ENCODE measurements at regions not wholly inside any gene's neighbourhood (a gene's known extent, or its start where the extent isn't known, plus 50 kb on each side); places are given as distances from the start of the nearest gene placed in this dataset.

DNA sequence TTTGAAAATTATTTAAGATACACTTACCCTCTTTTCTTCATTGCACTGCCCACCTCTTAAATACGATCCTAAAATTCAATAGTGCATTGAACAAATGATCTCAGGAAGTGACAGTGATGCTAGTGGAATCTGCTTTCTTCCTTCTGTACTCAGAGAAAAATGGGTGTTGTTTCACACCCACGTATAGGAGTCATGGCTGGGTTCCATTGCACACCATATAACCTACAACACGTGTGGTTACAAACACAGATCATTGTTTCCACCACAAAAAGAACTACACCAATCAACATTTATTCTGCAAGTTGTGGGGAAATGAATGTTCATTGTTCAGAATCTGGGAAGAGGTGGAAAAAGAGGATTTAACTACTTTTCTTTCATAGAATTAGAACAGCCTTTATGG, 275.9 kb downstream of the MAN2A1 start:
- ChIA-PET CTCF (ENCODE audit: unreplicated experiment) (no interaction called here), POLR2A (interaction anchor here (0.6 kb wide), 1 partner anchor 1202 kb away, joined by 3 read pairs; no protein-coding TSS in a partner anchor)
- Histone ChIP-seq H3K4me1 (ENCODE audit: insufficient read depth, low read length, poor library complexity, severe bottlenecking) (no peaks in the 10 kb centered on the region), H4K20me1 (ENCODE audit: insufficient read depth, low read length) (no peaks in the 10 kb centered on the region), H2AFZ (ENCODE audit: low read length) (no peak overlapping the region), H3K79me2 (ENCODE audit: insufficient read depth, low read depth, low read length) (no peaks in the 10 kb centered on the region), H3K4me3 (ENCODE audit: low read depth, low read length, poor library complexity, severe bottlenecking) (no peak overlapping the region), H3K9me2 (ENCODE audit: insufficient read depth, low read length) (no peaks in the 10 kb centered on the region), H3K4me2 (ENCODE audit: low read length) (no peak overlapping the region), H3K9me3 (ENCODE audit: low read length) (no peaks in the 10 kb centered on the region), H3K27ac (ENCODE audit: low read depth, low read length, poor library complexity, severe bottlenecking) (no peak overlapping the region), H3K36me3 (ENCODE audit: insufficient read depth, low read length) (no peaks in the 10 kb centered on the region)
- intact Hi-C loops (cut with micrococcal nuclease; ENCODE audit: unreplicated experiment), result no loop called here
- no peak for DNase-seq (ENCODE audit: low spot score)
- TF ChIP-seq, protein P1, sequence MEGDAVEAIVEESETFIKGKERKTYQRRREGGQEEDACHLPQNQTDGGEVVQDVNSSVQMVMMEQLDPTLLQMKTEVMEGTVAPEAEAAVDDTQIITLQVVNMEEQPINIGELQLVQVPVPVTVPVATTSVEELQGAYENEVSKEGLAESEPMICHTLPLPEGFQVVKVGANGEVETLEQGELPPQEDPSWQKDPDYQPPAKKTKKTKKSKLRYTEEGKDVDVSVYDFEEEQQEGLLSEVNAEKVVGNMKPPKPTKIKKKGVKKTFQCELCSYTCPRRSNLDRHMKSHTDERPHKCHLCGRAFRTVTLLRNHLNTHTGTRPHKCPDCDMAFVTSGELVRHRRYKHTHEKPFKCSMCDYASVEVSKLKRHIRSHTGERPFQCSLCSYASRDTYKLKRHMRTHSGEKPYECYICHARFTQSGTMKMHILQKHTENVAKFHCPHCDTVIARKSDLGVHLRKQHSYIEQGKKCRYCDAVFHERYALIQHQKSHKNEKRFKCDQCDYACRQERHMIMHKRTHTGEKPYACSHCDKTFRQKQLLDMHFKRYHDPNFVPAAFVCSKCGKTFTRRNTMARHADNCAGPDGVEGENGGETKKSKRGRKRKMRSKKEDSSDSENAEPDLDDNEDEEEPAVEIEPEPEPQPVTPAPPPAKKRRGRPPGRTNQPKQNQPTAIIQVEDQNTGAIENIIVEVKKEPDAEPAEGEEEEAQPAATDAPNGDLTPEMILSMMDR (conservative IDR thresholded peaks at IDR 0.05; ENCODE audit: low read length), result no peak
- no peak for TF ChIP-seq EZH2phosphoT487 (IDR thresholded peaks at IDR 0.05; ENCODE audit: borderline replicate concordance, low read depth, low read length)
- no TSS peak for BruUV-seq (replicated peaks)

DNA sequence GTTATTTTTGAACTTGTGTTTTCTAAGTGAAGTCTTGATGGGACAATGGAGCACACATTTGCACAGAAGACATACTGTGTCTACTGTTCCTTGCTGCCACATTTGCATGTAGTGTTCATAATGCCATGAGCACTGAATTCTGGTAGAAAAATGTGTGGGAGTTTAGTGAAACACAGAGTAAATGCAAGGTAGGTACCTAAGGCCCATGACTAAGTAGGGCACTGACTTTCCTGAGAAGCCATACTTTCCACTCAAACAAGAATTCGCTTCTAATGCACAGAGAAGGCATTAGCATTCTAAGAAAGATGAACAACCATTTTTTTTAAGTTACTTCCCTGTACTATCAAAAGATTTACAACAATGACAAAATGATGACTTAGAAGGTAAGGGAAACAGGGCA, 282.2 kb downstream of the MAN2A1 start:
- no TSS peak for BruUV-seq (replicated peaks)
- intact Hi-C loops (cut with micrococcal nuclease; ENCODE audit: unreplicated experiment), result no loop called here
- Histone ChIP-seq H4K20me1 (ENCODE audit: insufficient read depth, low read length) (no peaks in the 10 kb centered on the region), H3K4me1 (ENCODE audit: insufficient read depth, low read length, poor library complexity, severe bottlenecking) (no peaks in the 10 kb centered on the region), H3K27ac (ENCODE audit: low read depth, low read length, poor library complexity, severe bottlenecking) (no peak overlapping the region), H3K4me3 (ENCODE audit: low read depth, low read length, poor library complexity, severe bottlenecking) (no peak overlapping the region), H3K36me3 (ENCODE audit: insufficient read depth, low read length) (no peaks in the 10 kb centered on the region), H3K9me3 (ENCODE audit: low read length) (no peaks in the 10 kb centered on the region), H3K4me2 (ENCODE audit: low read length) (no peak overlapping the region), H2AFZ (ENCODE audit: low read length) (no peak overlapping the region), H3K79me2 (ENCODE audit: insufficient read depth, low read depth, low read length) (no peaks in the 10 kb centered on the region), H3K9me2 (ENCODE audit: insufficient read depth, low read length) (no peaks in the 10 kb centered on the region)
- no peak for TF ChIP-seq EZH2phosphoT487 (IDR thresholded peaks at IDR 0.05; ENCODE audit: borderline replicate concordance, low read depth, low read length)
- TF ChIP-seq, protein P1 (conservative IDR thresholded peaks at IDR 0.05; ENCODE audit: low read length), result no peak
- no peak for DNase-seq (ENCODE audit: low spot score)
- ChIA-PET CTCF (ENCODE audit: unreplicated experiment) (no interaction called here), POLR2A (interaction anchor here (1.3 kb wide), 1 partner anchor 77 kb away, joined by 3 read pairs; no protein-coding TSS in a partner anchor)

DNA sequence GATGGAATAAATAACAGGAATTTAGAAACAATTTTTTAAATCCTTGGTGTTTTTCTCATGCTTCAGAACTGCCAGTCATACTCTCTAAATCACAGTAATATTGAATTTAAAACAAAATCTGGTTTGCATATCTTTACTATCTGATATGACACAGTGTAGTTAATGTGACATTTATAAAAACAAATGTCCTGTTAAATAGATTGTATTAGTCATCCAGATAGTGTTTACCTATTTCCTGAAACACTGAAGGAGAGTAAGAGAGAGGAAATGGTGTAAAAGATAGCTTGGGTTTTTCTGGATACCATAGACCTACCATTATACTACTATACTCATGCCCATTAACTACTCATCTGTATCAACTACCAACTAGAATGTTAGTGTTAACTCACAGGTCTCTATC, 292.3 kb downstream of the MAN2A1 start:
- Histone ChIP-seq H3K9me2 (ENCODE audit: insufficient read depth, low read length) (no peaks in the 10 kb centered on the region), H3K9me3 (ENCODE audit: low read length) (no peaks in the 10 kb centered on the region), H3K27ac (ENCODE audit: low read depth, low read length, poor library complexity, severe bottlenecking) (no peak overlapping the region), H2AFZ (ENCODE audit: low read length) (no peak overlapping the region), H3K4me2 (ENCODE audit: low read length) (no peak overlapping the region), H3K4me1 (ENCODE audit: insufficient read depth, low read length, poor library complexity, severe bottlenecking) (no peaks in the 10 kb centered on the region), H3K4me3 (ENCODE audit: low read depth, low read length, poor library complexity, severe bottlenecking) (no peak overlapping the region), H4K20me1 (ENCODE audit: insufficient read depth, low read length) (no peaks in the 10 kb centered on the region), H3K36me3 (ENCODE audit: insufficient read depth, low read length) (no peaks in the 10 kb centered on the region), H3K79me2 (ENCODE audit: insufficient read depth, low read depth, low read length) (no peaks in the 10 kb centered on the region)
- no peak for DNase-seq (ENCODE audit: low spot score)
- TF ChIP-seq, protein P1 (conservative IDR thresholded peaks at IDR 0.05; ENCODE audit: low read length), result no peak
- TF ChIP-seq EZH2phosphoT487 (IDR thresholded peaks at IDR 0.05; ENCODE audit: borderline replicate concordance, low read depth, low read length), result no peak
- intact Hi-C loops (cut with micrococcal nuclease; ENCODE audit: unreplicated experiment), result no loop called here
- ChIA-PET POLR2A (interaction anchor here (0.6 to 0.7 kb wide), 2 partner anchors 58 to 280 kb away, joined by 3 to 7 read pairs; no protein-coding TSS in a partner anchor), CTCF (ENCODE audit: unreplicated experiment) (no interaction called here)
- BruUV-seq (replicated peaks), result no TSS peak
